Caki2 (cell line): ENCODE measurements at regions not wholly inside any gene's neighbourhood (a gene's known extent, or its start where the extent isn't known, plus 50 kb on each side); places are given as distances from the start of the nearest gene placed in this dataset.
"Not testable (repeated sequence)": the region's sequence is repeated elsewhere in the genome, so short reads cannot be mapped to it uniquely, and the experiment has no call there.

Experiments
- DNase-seq: peaks from one replicate; pipeline ENCODE4 v3.0.0-alpha.2; 2015; ENCODE audit warnings: low read depth
- in situ Hi-C: cut with HindIII; loops from 2 replicates; pipeline ENCODE4 v1.10.0; 2016; ENCODE audit warnings: low sequenced_read_pairs, low pct_unique_long_range_greater_than_20kb, mixed read lengths

DNA sequence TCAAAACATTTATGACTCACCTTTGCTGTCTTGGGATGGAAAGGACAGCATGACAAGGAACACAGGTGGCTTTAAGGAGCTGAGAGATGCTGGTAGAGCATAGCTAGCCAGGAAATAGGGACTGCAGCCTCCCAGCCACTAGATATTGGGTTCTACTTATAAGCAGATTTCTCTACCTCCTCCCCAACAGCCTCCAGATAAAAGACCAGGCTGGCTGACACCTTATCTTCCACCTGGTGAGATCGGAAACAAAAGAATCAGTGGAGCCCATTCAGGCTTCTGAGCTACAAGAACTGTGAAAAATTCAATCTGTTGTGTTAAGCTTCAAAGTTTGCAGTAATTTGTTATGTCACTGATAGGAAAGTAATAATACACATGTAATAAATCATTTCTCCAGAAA, 1278.5 kb upstream of the ZEB2 start:
- in situ Hi-C loops = no loop called here
- DNase-seq = no peak

DNA sequence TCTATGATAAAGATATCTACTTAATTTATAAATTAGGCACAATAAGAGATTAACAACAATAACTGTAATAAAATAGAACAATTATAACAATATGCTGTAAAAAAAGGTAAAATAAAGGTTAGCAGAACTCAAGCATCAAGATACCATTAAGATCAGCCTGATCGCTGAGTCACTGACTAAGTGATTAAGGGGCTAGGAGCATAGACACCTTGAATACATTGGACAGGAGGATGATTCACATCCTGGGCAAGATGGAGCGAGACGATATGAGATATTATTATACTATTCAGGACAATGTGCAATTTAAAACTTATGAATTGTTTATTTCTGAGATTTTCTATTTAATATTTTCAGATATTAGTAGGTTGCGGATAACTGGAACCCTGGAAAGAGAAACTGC, 1277.8 kb upstream of the ZEB2 start:
- in situ Hi-C loops = no loop called here
- no peak for DNase-seq

DNA sequence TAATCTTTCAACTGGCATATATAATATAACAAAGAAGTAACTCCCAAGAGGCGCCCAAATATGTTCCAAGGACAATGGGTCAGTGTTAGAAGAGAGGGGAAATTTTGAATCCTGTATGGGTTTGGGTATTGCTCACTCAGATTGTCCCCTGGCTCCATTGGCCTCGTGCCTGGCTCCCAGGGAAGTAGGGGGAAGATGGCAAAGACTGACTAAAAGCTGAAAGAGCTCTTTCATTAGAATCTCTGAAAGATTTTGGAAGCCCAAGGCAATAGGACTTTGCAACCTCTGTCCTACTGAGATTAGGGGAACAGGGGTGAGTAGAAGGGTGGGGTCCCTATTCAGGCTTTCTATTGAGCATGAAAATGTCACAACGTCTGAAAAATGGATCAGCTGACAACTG, 1272.8 kb upstream of the ZEB2 start:
- in situ Hi-C loops = no loop called here
- no peak for DNase-seq

DNA sequence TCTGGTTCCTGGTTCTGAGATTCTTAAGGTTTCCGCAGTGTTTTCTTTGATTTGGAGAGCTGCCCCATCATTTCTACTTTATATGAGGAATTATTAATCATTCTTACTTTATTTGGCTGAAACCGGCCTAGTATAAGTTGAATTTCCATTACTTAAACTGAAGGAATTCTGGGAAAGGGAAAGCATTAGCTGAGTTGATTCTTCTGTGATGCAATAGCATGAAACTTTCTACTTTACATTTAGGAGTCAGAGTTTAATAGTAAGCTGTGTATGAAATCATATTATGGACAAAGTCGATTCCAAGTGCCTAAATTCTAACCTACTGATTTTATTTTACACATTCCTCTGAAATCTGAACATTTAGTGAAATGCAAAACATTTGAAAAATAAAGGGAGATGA, 1269.7 kb upstream of the ZEB2 start:
- in situ Hi-C loops = no loop called here
- no peak for DNase-seq

DNA sequence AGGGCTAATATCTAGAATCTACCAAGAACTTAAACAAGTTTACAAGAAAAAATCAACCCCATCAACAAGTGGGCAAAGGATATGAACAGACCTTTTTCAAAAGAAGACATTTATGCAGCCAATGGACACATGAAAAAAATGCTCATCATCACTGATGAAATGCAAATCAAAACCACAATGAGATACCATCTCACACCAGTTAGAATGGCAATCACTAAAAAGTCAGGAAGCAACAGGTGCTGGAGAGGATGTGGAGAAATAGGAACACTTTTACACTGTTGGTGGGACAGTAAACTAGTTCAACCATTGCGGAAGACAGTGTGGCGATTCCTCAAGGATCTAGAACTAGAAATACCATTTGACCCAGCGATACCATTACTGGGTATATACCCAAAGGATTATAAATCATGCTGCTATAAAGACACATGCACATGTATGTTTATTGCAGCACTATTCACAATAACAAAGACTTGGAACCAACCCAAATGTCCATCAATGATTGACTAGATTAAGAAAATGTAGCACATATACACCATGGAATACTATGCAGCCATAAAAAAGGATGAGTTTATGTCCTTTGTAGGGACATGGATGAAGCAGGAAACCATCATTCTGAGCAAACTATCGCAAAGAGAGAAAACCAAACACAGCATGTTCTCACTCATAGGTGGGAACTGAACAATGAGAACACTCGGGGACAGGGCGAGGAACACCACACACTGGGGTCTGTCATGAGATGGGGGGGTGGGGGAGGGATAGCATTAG, 1267.9 kb upstream of the ZEB2 start:
- in situ Hi-C loops, DNase-seq: not testable (repeated sequence)

DNA sequence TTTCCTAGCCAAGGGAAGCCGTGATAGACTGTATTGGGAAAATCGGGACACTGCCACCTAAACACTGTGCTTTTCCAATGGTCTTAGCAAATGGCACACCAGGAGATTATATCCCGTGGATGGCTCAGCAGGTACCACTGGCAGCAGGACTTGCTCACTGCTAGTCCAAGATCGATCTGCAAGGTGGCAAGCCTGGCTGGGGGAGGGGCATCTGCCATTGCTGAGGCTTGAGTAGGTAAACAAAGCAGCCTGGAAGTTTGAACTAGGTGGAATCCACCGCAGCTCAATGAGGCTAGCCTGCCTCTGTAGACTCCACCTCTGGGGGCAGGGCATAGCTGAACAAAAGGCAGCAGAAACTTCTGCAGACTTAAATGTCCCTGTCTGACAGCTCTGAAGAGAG, 1262.7 kb upstream of the ZEB2 start:
- DNase-seq, in situ Hi-C loops: not testable (repeated sequence)

- in situ Hi-C loops = no loop called here
- DNase-seq = no peak
These were observed 1258.0 kb upstream of the ZEB2 start for GRCh38 chr2:145777914-145778313.

DNA sequence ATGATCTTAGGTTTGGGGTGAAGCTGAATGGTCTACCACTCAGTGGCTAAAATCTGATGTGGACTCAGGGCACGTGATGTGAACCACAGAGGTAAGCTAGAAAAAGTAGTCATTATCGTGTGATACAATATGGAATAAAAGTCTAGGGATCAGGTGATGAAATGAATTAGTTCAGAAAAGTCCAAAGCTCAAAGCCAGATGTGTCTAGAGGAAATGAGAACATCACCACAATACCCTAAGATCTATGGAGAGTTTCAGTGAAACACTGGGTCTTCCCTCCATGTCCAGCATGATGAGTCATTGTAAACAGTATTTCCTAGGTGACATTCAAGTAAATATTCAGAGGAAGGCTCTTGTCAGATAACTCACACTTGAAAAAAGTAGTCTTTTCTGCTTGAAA, 1257.4 kb upstream of the ZEB2 start:
- in situ Hi-C loops = no loop called here
- peak; percentile 40 for DNase-seq

DNA sequence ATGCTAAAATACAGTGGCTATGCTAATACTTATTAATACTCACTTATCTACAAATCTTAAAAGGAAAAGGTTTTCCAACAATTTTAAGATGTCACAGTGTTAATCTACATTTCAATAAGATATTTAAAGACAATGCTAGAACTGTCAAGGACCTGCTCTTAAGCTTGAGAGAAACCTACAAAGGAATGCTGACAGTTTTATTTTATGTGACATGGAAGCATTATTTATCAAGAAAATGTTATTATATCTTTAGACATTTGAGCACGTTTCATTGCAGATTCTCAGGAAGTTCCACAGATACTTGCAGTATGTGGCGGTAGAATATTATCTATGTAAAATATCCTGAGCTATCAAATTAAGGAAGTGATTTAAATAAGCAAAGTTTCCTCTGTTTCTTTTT, 1255.7 kb upstream of the ZEB2 start:
- no peak for DNase-seq
- in situ Hi-C loops = no loop called here

DNA sequence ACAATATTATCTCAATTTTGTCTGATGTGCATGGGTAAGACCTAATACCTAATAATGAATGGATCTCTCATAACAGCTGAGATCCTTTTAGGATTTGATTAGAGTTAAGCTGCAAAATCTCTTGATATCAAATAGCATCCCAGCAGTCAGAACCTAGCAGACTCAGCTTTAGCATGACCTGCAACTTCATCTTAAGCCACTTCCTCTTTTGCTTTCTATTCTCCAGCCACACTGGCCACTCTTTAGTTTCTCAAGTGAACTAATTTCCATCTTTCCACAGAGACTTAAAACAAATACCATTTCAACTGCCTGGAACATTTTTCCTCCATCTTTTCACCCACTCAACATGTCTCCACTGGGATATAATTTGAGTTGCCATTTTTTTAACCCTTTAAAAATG, 1251.6 kb upstream of the ZEB2 start:
- in situ Hi-C loops = no loop called here
- no peak for DNase-seq

DNA sequence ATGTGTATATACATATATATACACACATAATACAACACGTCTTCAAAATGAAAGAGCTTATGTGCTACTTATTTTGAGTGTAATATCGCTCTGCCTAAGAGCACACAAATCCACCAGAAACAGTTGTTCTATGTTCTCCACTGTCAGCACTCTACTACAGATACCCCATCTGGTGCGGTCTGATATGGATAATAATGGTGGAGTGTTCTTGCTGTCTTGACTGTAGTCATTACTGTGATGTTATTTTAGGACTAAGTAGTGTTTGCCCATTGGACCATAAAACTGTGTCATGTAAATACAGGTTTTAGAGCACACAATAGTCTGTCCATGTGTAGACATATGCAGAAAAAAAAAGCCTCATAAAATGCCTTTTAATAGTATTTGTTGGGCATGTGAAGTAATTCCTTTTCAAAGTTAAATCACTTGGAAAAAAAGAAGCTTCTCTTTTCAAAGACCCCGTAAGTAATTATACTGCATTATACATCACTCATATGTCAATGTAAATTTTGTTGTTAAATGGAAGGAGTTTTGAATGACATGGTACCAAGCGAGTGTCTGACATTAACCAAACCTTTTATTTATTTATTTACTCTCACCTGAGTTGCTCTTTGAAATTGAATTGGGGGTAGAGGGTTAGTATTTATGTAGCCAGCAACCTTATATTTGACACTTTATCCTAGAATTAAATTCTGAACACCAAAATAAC, 1249.2 kb upstream of the ZEB2 start:
- DNase-seq = no peak
- in situ Hi-C loops = no loop called here

DNA sequence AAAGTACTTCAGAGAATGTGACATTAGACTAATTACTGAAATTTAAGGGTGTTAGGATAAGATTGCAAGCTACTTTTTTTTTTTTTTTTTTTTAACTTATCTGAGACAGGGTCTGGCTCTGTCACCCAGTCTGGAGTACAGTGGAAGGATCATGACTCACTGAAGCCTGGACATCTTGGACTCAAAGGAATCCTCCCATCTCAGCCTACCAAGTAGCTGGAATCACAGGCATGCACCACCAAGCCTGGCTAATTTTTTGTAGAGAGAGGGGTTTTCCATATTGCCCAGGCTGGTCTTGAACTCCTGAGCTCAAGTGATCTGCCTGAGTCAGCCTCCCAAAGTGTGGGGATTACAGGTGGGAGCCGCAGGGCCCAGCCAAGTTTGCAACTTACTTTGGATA, 1246.0 kb upstream of the ZEB2 start:
- no peak for DNase-seq
- in situ Hi-C loops = no loop called here

- no peak for DNase-seq
- in situ Hi-C loops = no loop called here
These were observed 1244.7 kb upstream of the ZEB2 start for GRCh38 chr2:145764631-145765030.

DNA sequence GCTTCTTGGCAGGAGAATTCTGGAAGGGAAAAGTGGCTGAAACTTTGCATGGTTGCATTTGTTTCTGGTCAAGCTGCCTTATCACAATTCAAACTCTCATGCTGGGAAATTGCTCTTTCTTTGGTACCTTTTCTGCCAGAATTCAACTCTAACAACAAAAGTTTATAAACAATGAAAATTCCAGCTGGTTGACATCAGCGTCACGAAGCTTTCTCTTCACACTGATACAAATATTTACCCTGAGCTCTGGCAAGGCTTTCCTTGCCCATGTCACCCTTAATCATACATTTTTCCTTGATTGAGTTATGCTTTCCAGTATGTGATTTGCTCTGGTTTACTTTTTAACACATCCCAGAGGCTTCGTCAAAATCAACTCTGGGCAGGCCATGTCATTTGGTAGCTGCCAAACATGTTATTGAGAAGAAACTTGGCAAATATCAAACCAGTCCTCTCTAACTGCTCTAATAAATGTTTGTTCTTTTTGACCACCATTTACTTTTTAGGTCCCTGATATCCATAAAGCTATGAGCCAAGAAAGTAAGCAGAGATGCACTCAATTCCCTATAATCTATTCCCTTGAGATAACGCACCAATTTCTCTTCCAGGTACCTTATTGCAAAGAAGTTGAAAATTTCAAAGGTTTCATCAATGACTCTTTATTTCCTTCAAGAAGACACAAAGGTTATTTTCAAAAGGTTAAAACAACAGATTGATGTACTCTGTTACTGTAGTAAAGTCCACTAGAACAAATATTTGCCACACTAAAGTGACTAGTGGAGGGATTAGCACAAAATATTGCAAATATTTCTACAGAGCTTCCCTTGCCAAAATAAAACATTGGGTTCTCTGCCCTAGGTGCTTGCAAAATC, 1241.1 kb upstream of the ZEB2 start:
- DNase-seq = peak; percentile 59
- in situ Hi-C loops = no loop called here

DNA sequence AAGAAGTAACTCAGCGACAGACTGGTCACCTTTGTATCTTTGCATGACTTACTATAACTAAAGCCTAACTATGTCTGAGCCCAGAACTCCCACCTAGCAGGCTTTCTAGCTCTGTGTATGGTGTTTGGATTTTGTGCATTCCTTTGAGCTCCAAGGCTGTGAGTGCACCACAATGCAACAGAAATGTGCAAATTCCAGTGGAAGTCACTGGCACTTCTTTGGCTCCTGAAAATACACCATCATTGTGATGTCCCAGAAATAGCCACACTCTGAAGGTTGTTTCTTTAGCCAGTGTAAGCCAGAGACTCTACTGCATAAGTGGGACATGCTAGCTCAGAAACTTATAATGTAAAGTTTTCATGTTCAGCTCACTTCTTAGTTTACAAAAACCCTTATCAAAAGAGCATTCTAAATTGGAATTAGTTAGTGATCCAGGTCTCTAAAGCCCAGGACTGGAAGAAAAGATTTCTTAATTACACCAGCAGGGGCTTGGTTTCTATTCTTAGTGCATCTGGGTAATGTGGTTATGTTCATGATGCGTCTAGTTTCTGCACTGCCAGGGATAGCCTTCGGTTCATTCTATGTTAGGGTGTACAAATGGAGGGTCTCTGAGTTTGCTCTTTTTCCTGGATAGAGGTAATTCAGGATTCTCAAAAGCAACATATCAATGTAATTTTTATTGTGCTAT, 1239.5 kb upstream of the ZEB2 start:
- no peak for DNase-seq
- in situ Hi-C loops = no loop called here

- no peak for DNase-seq
- in situ Hi-C loops = no loop called here
These were observed 1237.8 kb upstream of the ZEB2 start for GRCh38 chr2:145757503-145758246.

DNA sequence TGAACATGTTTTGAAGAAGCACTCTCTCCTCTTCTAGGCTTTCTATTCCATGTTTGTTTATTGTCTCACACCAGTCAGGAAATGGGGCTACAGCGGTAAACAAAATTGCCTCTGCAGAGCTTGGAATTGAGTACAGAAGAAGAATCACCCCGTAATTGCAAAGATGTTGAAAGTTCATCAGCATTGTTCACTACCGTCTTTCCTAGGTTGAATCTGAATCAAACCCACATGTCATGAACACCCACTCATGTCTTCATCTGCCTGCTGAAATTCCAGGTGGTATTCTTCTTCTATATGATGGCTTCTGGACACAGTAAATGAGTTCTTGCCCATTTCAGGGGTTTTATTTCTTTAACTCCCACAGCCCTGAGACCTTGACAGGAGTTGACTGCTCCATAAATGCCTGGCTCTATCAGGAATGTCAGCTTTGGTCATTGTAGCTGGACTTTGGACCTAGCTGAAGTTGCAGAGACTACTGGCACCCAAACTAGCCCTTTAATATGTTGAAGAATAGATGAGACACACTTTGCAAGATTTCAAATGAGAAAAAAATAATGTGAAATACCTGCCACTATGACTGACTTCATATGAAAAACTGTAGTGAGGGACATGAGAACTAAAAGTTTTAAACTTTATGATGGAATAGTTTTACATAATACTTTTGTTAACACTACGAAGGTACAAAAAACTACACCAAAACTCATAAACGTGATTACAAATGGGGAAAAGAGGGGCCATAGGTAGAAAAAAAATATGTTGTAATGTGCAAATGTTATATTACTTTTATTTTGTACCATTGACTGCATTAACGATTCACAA, 1235.3 kb upstream of the ZEB2 start:
- in situ Hi-C loops = no loop called here

More for the DNA sequence above, 1235.3 kb upstream of the ZEB2 start:
- DNase-seq = no peak
